GM12878 (cell line): ENCODE measurements at regions not wholly inside any gene's neighbourhood (a gene's known extent, or its start where the extent isn't known, plus 50 kb on each side); places are given as distances from the start of the nearest gene placed in this dataset.

ENCODE experiments used
- FOXK2 ChIP-seq: fragments of 450-650 bp; IDR thresholded peaks from 2 replicates; pipeline ENCODE4 v1.6.1; 2017; ENCODE audit warnings: mild to moderate bottlenecking, moderate library complexity
- POLR2A ChIP-seq: IDR thresholded peaks from 2 replicates; pipeline ENCODE4 v1.6.1; 2011; ENCODE audit warnings: low read depth, mild to moderate bottlenecking, low read length
- POLR2AphosphoS5 ChIP-seq: IDR thresholded peaks from 2 replicates; pipeline ENCODE4 v1.6.1; 2011; ENCODE audit warnings: mild to moderate bottlenecking, low read length, inconsistent platforms
- RAD21 ChIP-seq: IDR thresholded peaks from 2 replicates; pipeline ENCODE4 v1.6.1; 2011; ENCODE audit warnings: mild to moderate bottlenecking, low read depth, low read length, moderate library complexity; ENCODE audit not compliant: insufficient read depth

GRCh38 chr1:228927946-228928898 lies 192.9 kb downstream of the RHOU start:
- TF ChIP-seq POLR2A: no peak
- no peak for TF ChIP-seq RAD21
- no peak for TF ChIP-seq FOXK2
- no peak for TF ChIP-seq POLR2AphosphoS5
